GM18511 (cell line): ENCODE measurements at regions not wholly inside any gene's neighbourhood (a gene's known extent, or its start where the extent isn't known, plus 50 kb on each side); places are given as distances from the start of the nearest gene placed in this dataset.
"Not testable (repeated sequence)": the region's sequence is repeated elsewhere in the genome, so short reads cannot be mapped to it uniquely, and the experiment has no call there.

Experiments used
- ATAC-seq: cut with Tn5 transposase; IDR thresholded peaks from one replicate; pipeline ENCODE4 v1.9.1; 2021; ENCODE audit warnings: mild to moderate bottlenecking, moderate library complexity; ENCODE audit not compliant: unreplicated experiment

GRCh38 chr11:122604621-122605020 is 50.9 kb upstream of the UBASH3B start:
- no peak for ATAC-seq

- no peak for ATAC-seq
Measured at GRCh38 chr11:122601141-122602125, 54.1 kb upstream of the UBASH3B start.

- ATAC-seq: no peak
Measured at GRCh38 chr11:122600290-122600689, 55.2 kb upstream of the UBASH3B start.

GRCh38 chr11:122599434-122599833 is 56.1 kb upstream of the UBASH3B start:
- no peak for ATAC-seq

- no peak for ATAC-seq
Measured at GRCh38 chr11:122598971-122599370, 56.6 kb upstream of the UBASH3B start.

GRCh38 chr11:122597511-122597910 is 58.0 kb upstream of the UBASH3B start:
- no peak for ATAC-seq

- ATAC-seq: no peak
Measured at GRCh38 chr11:122594986-122595645, 60.4 kb upstream of the UBASH3B start.

- no peak for ATAC-seq
Measured at GRCh38 chr11:122593473-122594420, 61.8 kb upstream of the UBASH3B start.

GRCh38 chr11:122592641-122593040 is 62.9 kb upstream of the UBASH3B start:
- ATAC-seq: no peak

GRCh38 chr11:122584670-122585069 is 70.9 kb upstream of the UBASH3B start:
- no peak for ATAC-seq

- not testable (repeated sequence) for ATAC-seq
Measured at GRCh38 chr11:122580071-122580470, 75.5 kb upstream of the UBASH3B start.

- ATAC-seq: no peak
Measured at GRCh38 chr11:122578171-122578825, 77.2 kb upstream of the UBASH3B start.

- no peak for ATAC-seq
Measured at GRCh38 chr11:122572592-122572991, 82.9 kb upstream of the UBASH3B start.

GRCh38 chr11:122563761-122564160 is 91.8 kb upstream of the UBASH3B start:
- ATAC-seq: no peak

- no peak for ATAC-seq
Measured at GRCh38 chr11:122559734-122560382, 95.7 kb upstream of the UBASH3B start.

- not testable (repeated sequence) for ATAC-seq
Measured at GRCh38 chr11:122559218-122559617, 96.3 kb upstream of the UBASH3B start.

- not testable (repeated sequence) for ATAC-seq
Measured at GRCh38 chr11:122557163-122557562, 98.4 kb upstream of the UBASH3B start.

- ATAC-seq: no peak
Measured at GRCh38 chr11:122556605-122557004, 98.9 kb upstream of the UBASH3B start.

GRCh38 chr11:122538060-122538459 is 117.5 kb upstream of the UBASH3B start:
- no peak for ATAC-seq

- no peak for ATAC-seq
Measured at GRCh38 chr11:122524898-122525297, 130.6 kb upstream of the UBASH3B start.
